ENCODE measurements at regions not wholly inside any gene's neighbourhood (a gene's known extent, or its start where the extent isn't known, plus 50 kb on each side); places are given as distances from the start of the nearest gene placed in this dataset.

- H3K4me3 ChIP-seq (ENCODE audit: low read length) = no peak overlapping the region
- no peak for DNase-seq (ENCODE audit: low read depth)
- TF ChIP-seq CTCF (conservative IDR thresholded peaks at IDR 0.05; ENCODE audit: low read depth, low read length) = no peak
These were observed 1652.0 kb downstream of the MRPL39 start for GRCh38 chr21:23955135-23955843.

DNA sequence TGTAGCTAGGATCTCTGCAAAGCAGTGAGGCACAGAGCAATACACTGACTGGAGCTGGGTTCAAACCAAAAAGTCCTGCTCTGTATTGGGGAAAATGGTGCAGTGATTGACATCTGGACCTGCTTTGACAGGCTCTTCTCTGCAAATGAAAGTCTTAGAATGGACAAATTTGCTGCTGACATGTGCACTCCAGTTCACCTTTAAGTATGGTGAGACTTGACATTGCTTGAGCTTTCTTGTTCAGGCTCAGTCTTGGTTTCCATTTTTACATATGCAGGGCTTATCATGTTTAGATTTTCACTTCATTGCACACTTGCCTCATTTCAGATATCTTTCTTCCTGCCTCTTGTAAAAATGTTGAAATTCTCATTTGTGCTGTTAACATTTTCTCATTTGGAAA is 1655.0 kb downstream of the MRPL39 start:
- no peak for TF ChIP-seq CTCF (conservative IDR thresholded peaks at IDR 0.05; ENCODE audit: low read depth, low read length)
- DNase-seq (ENCODE audit: low read depth) = no peak
- no peak overlapping the region for H3K4me3 ChIP-seq (ENCODE audit: low read length)

- TF ChIP-seq CTCF (conservative IDR thresholded peaks at IDR 0.05; ENCODE audit: low read depth, low read length) = no peak
- no peak overlapping the region for H3K4me3 ChIP-seq (ENCODE audit: low read length)
- DNase-seq (ENCODE audit: low read depth) = peak; percentile 22
These were observed 1656.0 kb downstream of the MRPL39 start for GRCh38 chr21:23951251-23951650.

GRCh38 chr21:23950344-23950743 is 1656.9 kb downstream of the MRPL39 start:
- DNase-seq (ENCODE audit: low read depth) = no peak
- no peak for TF ChIP-seq CTCF (conservative IDR thresholded peaks at IDR 0.05; ENCODE audit: low read depth, low read length)
- H3K4me3 ChIP-seq (ENCODE audit: low read length) = no peak overlapping the region

- no peak for DNase-seq (ENCODE audit: low read depth)
- H3K4me3 ChIP-seq (ENCODE audit: low read length) = no peak overlapping the region
- TF ChIP-seq CTCF (conservative IDR thresholded peaks at IDR 0.05; ENCODE audit: low read depth, low read length) = no peak
These were observed 1657.8 kb downstream of the MRPL39 start for GRCh38 chr21:23949493-23949892.

DNA sequence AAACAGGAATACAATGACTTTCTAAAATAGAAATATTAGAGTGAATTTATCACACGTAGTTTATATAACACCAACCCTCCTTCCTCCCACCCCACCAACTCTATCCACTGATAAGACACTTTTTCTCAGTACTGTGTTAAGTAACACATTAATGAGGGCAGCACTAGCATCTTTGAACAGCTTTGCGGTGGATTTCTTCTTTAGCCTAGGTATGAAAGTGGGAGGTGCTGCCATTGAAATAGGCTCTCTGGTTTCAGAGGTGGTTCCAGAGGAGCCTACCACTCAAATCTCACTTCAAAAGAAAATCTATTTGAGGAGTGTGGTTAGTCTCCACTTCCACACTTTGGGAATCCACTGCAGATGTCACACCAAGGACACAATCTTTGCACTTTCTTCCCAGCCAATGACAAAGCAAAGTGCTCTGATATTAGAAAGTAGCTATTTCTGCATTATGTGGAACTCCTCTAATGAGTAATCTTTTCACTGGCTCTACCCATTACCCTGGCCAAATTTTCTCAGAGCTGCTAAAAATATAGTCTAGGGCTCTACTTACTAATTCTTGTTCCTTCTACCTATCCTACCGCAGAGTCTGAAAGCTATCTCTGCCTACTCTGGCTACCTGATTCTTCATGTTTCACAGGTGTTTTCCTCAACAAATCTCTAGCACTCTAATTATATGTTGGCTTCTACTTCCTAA is 1667.8 kb downstream of the MRPL39 start:
- H3K4me3 ChIP-seq (ENCODE audit: low read length) = no peak overlapping the region
- no peak for DNase-seq (ENCODE audit: low read depth)
- no peak for TF ChIP-seq CTCF (conservative IDR thresholded peaks at IDR 0.05; ENCODE audit: low read depth, low read length)

- DNase-seq (ENCODE audit: low read depth) = no peak
- no peak overlapping the region for H3K4me3 ChIP-seq (ENCODE audit: low read length)
- no peak for TF ChIP-seq CTCF (conservative IDR thresholded peaks at IDR 0.05; ENCODE audit: low read depth, low read length)
These were observed 1670.3 kb downstream of the MRPL39 start for GRCh38 chr21:23936991-23937390.

Data from retinal pigment epithelial cell (primary cell).